GM12874 (cell line): ENCODE measurements at regions not wholly inside any gene's neighbourhood (a gene's known extent, or its start where the extent isn't known, plus 50 kb on each side); places are given as distances from the start of the nearest gene placed in this dataset.

Source experiments
- TF ChIP-seq, protein P1 (sequence below): IDR thresholded peaks from 2 replicates; pipeline ENCODE4 v1.5.1; 2011; ENCODE audit warnings: low read depth, mild to moderate bottlenecking, control low read depth, low read length, moderate library complexity; ENCODE audit not compliant: insufficient read depth

DNA sequence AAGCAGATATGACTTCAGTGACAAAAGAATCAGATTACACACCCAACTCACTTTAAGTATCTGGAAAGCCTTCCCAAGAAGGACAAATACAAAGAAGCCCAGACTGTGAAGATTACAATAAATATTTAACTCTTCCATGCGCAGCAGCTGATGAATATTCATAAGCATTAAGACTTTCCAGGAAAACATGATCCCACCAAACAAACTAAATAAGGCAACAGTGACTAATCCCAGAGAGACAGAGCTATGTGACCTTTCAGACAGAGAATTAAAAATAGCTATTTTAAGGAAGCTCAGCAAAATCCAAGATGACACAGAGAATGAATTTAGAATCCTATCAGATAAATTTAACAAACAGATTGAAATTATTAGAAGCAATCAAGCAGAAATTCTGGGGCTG lies 108.2 kb upstream of the UBE2E3 start:
- TF ChIP-seq, protein P1, sequence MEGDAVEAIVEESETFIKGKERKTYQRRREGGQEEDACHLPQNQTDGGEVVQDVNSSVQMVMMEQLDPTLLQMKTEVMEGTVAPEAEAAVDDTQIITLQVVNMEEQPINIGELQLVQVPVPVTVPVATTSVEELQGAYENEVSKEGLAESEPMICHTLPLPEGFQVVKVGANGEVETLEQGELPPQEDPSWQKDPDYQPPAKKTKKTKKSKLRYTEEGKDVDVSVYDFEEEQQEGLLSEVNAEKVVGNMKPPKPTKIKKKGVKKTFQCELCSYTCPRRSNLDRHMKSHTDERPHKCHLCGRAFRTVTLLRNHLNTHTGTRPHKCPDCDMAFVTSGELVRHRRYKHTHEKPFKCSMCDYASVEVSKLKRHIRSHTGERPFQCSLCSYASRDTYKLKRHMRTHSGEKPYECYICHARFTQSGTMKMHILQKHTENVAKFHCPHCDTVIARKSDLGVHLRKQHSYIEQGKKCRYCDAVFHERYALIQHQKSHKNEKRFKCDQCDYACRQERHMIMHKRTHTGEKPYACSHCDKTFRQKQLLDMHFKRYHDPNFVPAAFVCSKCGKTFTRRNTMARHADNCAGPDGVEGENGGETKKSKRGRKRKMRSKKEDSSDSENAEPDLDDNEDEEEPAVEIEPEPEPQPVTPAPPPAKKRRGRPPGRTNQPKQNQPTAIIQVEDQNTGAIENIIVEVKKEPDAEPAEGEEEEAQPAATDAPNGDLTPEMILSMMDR, result no peak

DNA sequence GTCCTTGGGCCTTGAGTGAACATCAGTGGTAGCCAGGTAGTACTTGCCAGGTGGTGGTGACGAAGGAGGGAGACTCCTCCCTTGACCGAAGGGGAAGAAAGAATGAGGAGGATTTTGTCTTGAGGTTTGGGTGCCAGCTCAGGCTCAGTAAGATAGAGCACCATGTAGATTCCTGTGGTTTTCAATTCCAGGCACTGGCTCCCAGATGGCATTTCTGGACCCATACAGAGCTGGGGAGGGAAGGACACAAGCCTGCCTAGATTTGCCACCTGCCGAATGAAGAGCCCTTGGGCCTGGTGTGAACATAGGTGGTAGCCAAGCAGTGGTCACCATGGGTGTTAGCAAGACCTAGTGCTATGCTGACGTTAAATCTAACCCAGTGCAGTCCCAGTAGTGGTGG lies 108.8 kb upstream of the UBE2E3 start:
- TF ChIP-seq, protein P1, result no peak

DNA sequence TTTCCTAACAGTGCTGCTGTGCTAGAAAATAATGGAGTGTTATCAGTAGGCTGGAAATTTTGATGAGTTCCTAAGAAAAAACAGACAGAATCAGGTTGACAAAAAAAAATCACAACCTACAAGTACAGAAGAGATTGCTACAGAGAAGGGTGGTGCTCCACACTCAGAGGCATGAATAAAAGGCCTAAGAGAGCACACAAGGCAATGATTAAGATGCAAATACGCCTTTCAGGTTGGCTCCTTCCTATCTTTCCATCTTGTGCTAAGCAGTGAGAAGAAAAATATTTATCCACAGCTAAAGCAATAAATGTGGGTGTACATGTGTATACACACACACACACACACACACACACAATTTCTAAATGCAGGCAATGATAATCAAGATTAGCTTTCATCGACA lies 130.6 kb upstream of the UBE2E3 start:
- TF ChIP-seq, protein P1, result no peak

DNA sequence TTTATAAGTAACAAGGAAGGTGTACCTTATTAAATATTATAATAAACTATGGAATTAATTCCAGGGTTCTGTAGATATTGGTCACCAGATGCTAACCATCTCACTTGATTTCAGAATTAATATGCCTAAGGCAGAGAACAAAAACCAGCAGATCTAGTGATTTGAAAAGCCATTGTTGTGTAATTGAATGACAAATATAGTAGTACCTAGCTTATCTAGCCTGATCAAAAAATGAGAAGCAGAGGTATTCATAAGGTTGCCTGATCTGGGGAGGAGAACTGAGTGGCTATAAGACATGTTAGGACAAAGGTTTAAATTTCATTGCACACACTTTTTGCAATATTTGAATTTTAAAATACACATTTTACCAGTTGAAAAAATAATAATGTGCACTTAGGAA lies 132.0 kb upstream of the UBE2E3 start:
- TF ChIP-seq, protein P1, result no peak

DNA sequence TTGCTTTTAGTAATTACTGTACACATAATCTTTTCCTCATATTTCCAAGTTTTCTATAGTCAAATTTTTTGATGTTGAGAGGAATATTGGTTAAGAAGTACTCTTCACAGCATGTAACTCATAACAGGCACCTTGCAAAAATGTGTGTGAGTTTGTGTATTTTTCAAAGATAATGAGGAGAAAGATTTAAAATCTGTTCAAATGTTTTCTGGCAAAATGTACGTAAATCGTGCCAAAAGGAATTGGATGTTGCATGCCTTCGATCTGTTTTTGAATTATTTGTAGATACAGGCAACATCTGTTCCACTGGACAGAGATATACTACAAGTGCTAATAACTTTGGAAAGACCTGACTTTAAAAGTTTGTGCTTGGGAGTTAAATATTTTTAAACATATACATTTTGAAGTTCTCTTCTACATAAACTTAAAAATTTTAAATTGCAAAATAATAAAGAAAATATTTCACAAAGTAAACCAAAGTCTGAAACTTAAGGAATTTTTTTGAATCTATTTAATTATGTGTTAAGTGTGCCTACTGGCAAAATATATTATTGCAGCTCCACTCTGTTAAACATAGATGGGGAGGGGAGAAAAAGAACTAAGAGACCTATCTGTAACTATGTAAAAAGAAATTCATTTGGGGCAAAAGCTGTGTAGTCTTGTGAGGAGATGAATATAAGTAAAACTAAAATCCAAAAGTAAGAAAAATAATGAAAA lies 133.5 kb upstream of the UBE2E3 start:
- TF ChIP-seq, protein P1, result no peak

DNA sequence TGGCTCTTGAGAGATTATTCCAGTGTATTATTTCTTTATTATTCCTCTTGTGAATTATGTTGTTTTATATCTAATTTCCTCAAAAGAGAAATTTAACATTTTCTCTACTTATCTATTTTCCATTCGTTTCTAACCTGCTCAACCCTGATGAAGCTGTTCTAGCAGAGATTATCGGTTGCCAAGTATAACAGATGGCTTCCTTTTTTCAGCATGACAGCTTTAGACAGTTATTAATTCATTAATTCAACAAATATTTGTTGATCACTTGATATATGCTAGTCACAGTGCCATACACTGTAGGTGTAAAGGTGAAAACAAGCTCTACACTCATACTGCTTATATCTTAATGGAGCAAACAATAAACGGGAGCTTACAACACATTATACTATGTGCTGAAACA lies 137.9 kb upstream of the UBE2E3 start:
- TF ChIP-seq, protein P1, result no peak

DNA sequence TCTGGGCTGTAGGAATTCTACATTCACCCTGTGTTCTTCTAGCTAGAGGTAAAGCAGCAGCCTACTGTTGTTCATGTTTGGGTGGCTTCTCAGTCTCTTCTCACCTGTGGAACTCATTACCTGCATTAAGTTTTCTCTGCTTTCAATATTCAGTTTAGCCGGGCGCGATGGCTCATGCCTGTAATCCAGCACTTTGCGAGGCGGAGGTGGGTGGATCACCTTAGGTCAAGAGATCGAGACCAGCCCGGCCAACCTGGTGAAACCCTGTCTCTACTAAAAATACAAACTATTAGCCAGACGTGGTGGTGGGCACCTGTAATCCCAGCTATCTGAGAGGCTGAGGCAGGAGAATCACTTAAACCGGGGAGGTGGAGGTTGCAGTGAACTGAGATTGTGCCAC lies 139.8 kb upstream of the UBE2E3 start:
- TF ChIP-seq, protein P1, result no peak
